ENCODE measurements at regions not wholly inside any gene's neighbourhood (a gene's known extent, or its start where the extent isn't known, plus 50 kb on each side); places are given as distances from the start of the nearest gene placed in this dataset.

DNA sequence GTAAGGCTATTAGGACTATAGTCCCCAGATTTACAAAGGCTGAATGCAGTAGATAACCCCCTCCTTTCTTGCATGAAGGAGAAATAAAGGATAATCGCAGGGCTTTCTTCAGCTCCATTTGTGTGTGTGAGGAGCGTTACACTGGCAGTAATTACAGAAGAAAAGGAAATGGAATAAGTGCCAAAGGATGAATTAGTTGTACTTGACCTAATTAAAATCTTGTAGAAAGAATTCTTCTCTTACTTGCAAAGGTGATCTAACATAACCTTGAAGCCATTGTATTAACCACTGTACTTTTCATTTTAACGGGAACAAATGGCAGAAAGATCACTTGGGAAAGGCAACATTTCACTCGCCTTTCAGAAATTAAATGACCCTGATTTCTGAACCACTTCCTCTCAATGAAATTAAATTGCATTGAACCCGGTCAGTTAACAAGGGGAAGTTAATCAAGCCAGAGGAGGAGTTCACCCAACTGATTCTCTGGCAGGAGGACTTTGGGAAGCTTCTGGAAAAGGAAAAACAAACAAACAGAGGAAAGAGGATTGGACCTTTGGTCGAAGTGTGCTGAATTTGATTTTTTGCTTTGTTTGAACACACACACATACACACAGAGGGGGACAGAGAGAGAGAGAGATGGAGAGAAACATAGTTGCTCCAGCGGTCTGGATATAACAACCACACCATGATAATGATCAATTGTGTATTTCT, 90.6 kb downstream of the GP2 start:
- intact Hi-C loops (cut with DNase I): no loop called here
- no peak overlapping the region for H3K4me3 ChIP-seq
- H3K4me1 ChIP-seq: no peaks in the 10 kb centered on the region
- no peak overlapping the region for H3K27ac ChIP-seq
- no peak for DNase-seq
- 65 to 73% (median 66%) methylated on average over 7 of the region's 7 CpGs for WGBS, 3 donors
- no peaks in the 10 kb centered on the region for H3K9me3 ChIP-seq
- ATAC-seq: no peak
- H3K36me3 ChIP-seq (ENCODE audit: insufficient read depth in 1 of 2, low read depth in 1 of 2): no peaks in the 10 kb centered on the region
- TF ChIP-seq, protein P1, sequence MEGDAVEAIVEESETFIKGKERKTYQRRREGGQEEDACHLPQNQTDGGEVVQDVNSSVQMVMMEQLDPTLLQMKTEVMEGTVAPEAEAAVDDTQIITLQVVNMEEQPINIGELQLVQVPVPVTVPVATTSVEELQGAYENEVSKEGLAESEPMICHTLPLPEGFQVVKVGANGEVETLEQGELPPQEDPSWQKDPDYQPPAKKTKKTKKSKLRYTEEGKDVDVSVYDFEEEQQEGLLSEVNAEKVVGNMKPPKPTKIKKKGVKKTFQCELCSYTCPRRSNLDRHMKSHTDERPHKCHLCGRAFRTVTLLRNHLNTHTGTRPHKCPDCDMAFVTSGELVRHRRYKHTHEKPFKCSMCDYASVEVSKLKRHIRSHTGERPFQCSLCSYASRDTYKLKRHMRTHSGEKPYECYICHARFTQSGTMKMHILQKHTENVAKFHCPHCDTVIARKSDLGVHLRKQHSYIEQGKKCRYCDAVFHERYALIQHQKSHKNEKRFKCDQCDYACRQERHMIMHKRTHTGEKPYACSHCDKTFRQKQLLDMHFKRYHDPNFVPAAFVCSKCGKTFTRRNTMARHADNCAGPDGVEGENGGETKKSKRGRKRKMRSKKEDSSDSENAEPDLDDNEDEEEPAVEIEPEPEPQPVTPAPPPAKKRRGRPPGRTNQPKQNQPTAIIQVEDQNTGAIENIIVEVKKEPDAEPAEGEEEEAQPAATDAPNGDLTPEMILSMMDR (IDR thresholded peaks at IDR 0.05): no peak
- peaks cover 0 to 3% (median 0%) of the 10 kb centered on the region in 3 donors for H3K27me3 ChIP-seq (ENCODE audit: insufficient read depth in 3 of 3, low read length in 2 of 3)

DNA sequence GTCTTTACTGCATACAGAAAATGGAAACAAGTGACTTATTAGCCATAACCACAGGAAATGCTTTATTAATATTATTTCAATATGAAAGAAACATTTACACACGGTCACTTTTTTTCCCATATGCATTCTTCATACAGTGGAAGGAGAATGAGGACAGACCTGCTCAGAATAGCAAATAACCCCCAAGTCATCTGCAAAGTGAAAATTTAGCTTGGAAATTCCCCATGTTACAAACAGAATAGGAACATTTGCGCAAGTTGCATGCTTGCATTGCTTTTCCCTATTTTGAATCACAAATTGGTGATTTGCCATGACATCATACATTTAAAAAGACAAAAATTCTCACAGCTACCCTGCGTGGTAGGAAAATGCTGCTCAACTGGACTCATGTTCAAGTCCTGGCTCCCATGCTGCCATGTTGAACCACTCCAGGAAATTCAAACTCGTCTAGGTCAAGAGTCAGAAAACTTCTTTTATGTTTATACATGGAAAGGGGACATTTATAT, 102.0 kb downstream of the GP2 start:
- 82 to 89% (median 84%) methylated on average over 4 of the region's 4 CpGs for WGBS, 3 donors
- Histone ChIP-seq H3K4me1 (no peaks in the 10 kb centered on the region), H3K27ac (no peak overlapping the region), H3K27me3 (ENCODE audit: insufficient read depth in 3 of 3, low read length in 2 of 3) (no peaks in the 10 kb centered on the region), H3K9me3 (peaks cover 3% of the 10 kb centered on the region), H3K4me3 (no peak overlapping the region), H3K36me3 (ENCODE audit: insufficient read depth in 1 of 2, low read depth in 1 of 2) (no peaks in the 10 kb centered on the region)
- intact Hi-C loops (cut with DNase I): no loop called here
- ATAC-seq (no peak), DNase-seq (no peak)
- TF ChIP-seq, protein P1 (IDR thresholded peaks at IDR 0.05): no peak

DNA sequence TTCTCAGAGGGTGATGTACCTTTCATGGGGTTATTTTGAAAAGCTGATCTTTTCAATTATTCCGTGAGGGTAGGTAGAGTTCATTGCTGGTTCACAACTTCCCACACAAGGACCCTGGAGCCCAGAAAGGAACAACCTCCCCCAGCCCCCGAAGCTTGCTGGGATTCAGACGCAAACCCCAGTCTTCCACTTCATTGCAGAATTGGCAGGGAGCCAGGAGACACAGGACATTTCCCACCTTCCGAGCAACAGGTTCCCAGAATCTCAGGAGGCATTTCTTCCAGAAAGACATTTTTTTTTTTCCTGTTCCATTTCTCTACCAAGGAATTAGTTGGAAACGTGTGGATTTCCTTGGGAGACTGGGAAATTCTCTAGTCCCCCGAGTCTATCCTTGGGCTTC, 106.1 kb downstream of the GP2 start:
- 50 to 72% (median 62%) methylated on average over 6 of the region's 6 CpGs for WGBS, 3 donors
- ATAC-seq: no peak

DNA sequence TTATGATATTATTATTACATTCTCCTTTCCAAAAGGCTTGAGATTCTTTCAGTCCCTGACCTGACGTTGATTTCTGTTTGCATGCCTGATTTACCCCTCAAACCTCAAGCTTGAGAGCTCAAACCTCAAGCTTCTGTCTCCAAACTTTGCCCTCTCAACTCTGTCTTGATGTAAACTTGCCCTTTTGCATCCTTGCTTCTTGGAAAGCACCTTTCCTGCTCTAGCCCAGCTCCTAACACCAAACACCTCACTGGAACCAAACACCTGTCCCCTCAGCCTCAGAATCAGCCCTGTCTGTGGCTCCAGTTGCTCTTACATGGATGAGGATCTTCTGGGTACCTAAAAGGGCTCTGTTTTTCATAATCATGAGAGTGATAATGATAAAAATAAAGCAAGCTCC, 109.2 kb downstream of the GP2 start:
- Histone ChIP-seq H3K4me3 (no peak overlapping the region), H3K9me3 (peaks cover 3% of the 10 kb centered on the region), H3K27me3 (ENCODE audit: insufficient read depth in 3 of 3, low read length in 2 of 3) (peaks cover 0 to 3% (median 0%) of the 10 kb centered on the region in 3 donors), H3K4me1 (no peaks in the 10 kb centered on the region), H3K36me3 (ENCODE audit: insufficient read depth in 1 of 2, low read depth in 1 of 2) (no peaks in the 10 kb centered on the region), H3K27ac (no peak overlapping the region)
- WGBS, 3 donors: 67 to 82% (median 80%) methylated on average over 1 of the region's 1 CpG
- DNase-seq (no peak), ATAC-seq (no peak)
- TF ChIP-seq, protein P1 (IDR thresholded peaks at IDR 0.05): no peak
- intact Hi-C loops (cut with DNase I): no loop called here

More for the DNA sequence above, 106.1 kb downstream of the GP2 start:
- DNase-seq: no peak
- no peaks in the 10 kb centered on the region for H3K36me3 ChIP-seq (ENCODE audit: insufficient read depth in 1 of 2, low read depth in 1 of 2)
- TF ChIP-seq, protein P1 (IDR thresholded peaks at IDR 0.05): no peak
- no peaks in the 10 kb centered on the region for H3K4me1 ChIP-seq
- no peaks in the 10 kb centered on the region for H3K27me3 ChIP-seq (ENCODE audit: insufficient read depth in 3 of 3, low read length in 2 of 3)
- no peak overlapping the region for H3K4me3 ChIP-seq
- intact Hi-C loops (cut with DNase I): no loop called here
- no peak overlapping the region for H3K27ac ChIP-seq
- peaks cover 2% of the 10 kb centered on the region for H3K9me3 ChIP-seq

Data from psoas muscle (tissue), 7 donors.